Vagina (tissue), 2 donors: ENCODE measurements at regions not wholly inside any gene's neighbourhood (a gene's known extent, or its start where the extent isn't known, plus 50 kb on each side); places are given as distances from the start of the nearest gene placed in this dataset.

Experiments
- DNase-seq, 2 donors: peaks; one replicate each; pipeline ENCODE4 v3.0.0-alpha.2; 2017; ENCODE audit errors: extremely low spot score in 2 of 2
- H3K27ac ChIP-seq: fragments of 200-600 bp; sonication (generic); one replicate; pipeline ENCODE4 v1.5.1; 2019
- H3K27me3 ChIP-seq: fragments of 200-600 bp; sonication (generic); one replicate; pipeline ENCODE4 v1.5.1; 2019
- H3K36me3 ChIP-seq, 2 donors: fragments of 200-600 bp; sonication (generic); one replicate each; pipeline ENCODE4 v1.5.1; 2017 to 2019
- H3K4me1 ChIP-seq: fragments of 200-600 bp; sonication (generic); one replicate; pipeline ENCODE4 v1.5.1; 2019
- H3K4me3 ChIP-seq, 2 donors: fragments of 200-600 bp; sonication (generic); 1 replicate in 1 of 2; 2 replicates in 1 of 2; pipeline ENCODE4 v1.5.1; 2016 to 2019
- H3K9me3 ChIP-seq: fragments of 200-600 bp; sonication (generic); one replicate; pipeline ENCODE4 v1.5.1; 2019
- POLR2A ChIP-seq, 2 donors: fragments of 450-650 bp; IDR thresholded peaks; one replicate each; pipeline ENCODE4 v1.6.1; 2017; ENCODE audit warnings: antibody characterized with exemption in 2 of 2, mild to moderate bottlenecking in 2 of 2, moderate library complexity in 2 of 2
- POLR2AphosphoS5 ChIP-seq, 2 donors: sonication (generic); formaldehyde crosslinking; IDR thresholded peaks; one replicate each; pipeline ENCODE4 v1.9.0; 2017; ENCODE audit warnings: antibody characterized with exemption in 2 of 2, mild to moderate bottlenecking in 2 of 2, low read depth in 1 of 2; ENCODE audit not compliant: insufficient read depth in 1 of 2
- intact Hi-C: fragments of 100-400 bp; cut with DNase I; formaldehyde crosslinking; loops from one replicate; pipeline ENCODE4 v1.15.1; 2023
- TF ChIP-seq, protein P1 (sequence below), 3 experiments: fragments of 450-650 bp in 2 of 3; fragments of 200-600 bp in 1 of 3; sonication (generic) in 1 of 3; IDR thresholded peaks; one replicate each; pipeline ENCODE4 v1.5.1; 2017 to 2019; ENCODE audit warnings: antibody characterized with exemption in 3 of 3, mild to moderate bottlenecking in 2 of 3, moderate library complexity in 2 of 3

DNA sequence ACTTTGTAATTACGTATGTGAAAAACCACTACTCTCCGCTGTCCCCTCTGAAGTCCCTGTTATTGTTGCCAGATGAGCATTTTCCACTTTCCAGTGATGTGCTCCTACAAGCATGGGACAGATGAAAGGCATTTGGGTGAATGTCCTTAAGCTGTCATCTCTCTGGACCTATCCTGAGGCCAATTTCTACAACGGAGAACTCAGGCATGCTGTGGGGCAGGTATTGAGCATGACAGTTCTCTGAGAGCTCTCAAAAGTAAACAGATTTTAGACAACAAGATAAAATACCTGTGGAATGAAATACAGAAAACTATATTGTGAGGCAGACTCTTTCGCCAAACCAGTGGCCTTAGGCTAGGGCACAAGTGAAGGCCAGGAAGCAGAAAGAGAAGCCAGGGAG is 656.5 kb upstream of the NR2F2 start:
- Histone ChIP-seq H3K27me3 (no peaks in the 10 kb centered on the region), H3K4me3 (no peak overlapping the region), H3K36me3 (no peaks in the 10 kb centered on the region), H3K4me1 (peaks cover 5% of the 10 kb centered on the region), H3K27ac (no peak overlapping the region), H3K9me3 (no peaks in the 10 kb centered on the region)
- DNase-seq: no peak
- intact Hi-C loops: no loop called here
- TF ChIP-seq POLR2AphosphoS5 (IDR thresholded peaks at IDR 0.05; ENCODE audit: insufficient read depth in 1 of 2, low read depth in 1 of 2): no peak
- TF ChIP-seq, protein P1, sequence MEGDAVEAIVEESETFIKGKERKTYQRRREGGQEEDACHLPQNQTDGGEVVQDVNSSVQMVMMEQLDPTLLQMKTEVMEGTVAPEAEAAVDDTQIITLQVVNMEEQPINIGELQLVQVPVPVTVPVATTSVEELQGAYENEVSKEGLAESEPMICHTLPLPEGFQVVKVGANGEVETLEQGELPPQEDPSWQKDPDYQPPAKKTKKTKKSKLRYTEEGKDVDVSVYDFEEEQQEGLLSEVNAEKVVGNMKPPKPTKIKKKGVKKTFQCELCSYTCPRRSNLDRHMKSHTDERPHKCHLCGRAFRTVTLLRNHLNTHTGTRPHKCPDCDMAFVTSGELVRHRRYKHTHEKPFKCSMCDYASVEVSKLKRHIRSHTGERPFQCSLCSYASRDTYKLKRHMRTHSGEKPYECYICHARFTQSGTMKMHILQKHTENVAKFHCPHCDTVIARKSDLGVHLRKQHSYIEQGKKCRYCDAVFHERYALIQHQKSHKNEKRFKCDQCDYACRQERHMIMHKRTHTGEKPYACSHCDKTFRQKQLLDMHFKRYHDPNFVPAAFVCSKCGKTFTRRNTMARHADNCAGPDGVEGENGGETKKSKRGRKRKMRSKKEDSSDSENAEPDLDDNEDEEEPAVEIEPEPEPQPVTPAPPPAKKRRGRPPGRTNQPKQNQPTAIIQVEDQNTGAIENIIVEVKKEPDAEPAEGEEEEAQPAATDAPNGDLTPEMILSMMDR (IDR thresholded peaks at IDR 0.05): no peak
- TF ChIP-seq POLR2A (IDR thresholded peaks at IDR 0.05): no peak

DNA sequence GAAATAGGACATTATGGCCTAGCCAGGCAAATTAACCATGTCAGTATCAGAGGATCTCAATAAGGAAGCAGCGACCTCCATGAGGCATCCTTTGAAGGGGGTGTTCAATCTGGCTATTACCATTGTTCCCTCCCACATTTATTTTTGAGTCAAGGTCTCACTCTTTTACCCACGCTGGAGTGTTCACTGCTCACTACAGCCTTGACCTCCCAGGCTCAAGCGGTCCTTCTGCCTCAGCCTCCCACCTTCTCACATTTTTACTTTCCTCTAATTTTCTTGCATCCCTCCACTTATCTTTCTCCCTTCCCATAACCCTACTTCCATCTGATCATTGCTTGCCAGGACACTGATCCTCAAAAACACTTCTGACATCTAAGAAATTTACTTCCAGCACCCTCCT is 654.0 kb upstream of the NR2F2 start:
- H3K4me3 ChIP-seq: no peak overlapping the region
- DNase-seq: no peak
- no peak overlapping the region for H3K27ac ChIP-seq
- H3K4me1 ChIP-seq: no peaks in the 10 kb centered on the region
- TF ChIP-seq POLR2A (IDR thresholded peaks at IDR 0.05) (no peak), POLR2AphosphoS5 (IDR thresholded peaks at IDR 0.05; ENCODE audit: insufficient read depth in 1 of 2, low read depth in 1 of 2) (no peak)
- TF ChIP-seq, protein P1 (IDR thresholded peaks at IDR 0.05): no peak
- intact Hi-C loops: no loop called here
- no peaks in the 10 kb centered on the region for H3K9me3 ChIP-seq
- H3K36me3 ChIP-seq: no peaks in the 10 kb centered on the region
- no peaks in the 10 kb centered on the region for H3K27me3 ChIP-seq

DNA sequence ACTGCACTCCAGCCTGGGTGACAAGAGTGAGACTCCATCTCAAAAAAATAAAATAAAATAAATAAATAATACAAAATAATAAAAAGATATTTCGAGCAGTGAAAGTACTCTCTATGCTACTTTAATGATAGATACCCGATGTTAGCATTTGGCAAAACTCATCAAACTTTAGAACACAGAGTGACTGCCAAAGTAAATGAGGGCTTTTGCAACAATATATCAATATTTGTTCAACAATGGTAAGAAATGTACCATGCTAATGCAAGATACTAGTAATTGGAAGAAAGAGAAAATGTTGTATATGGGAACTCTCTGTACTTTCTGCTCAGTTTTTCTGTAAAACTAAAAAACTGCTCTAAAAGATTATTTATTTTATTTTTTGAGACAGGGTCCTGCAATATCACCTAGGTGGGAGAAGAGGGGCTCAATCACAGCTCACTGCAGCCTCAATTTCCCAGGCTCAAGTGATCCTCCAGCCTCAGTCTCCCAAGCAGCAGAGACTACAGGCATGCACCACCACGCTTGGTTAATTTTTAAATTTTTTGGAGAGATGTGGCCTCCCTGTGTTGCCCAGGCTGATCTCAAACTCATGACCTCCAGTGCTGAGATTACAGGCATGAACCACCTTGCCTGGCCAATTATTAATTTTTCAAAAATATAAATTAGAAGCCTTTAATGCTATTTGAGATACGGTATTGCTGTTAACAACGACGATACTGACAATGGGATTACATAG is 650.5 kb upstream of the NR2F2 start:
- Histone ChIP-seq H3K4me3 (no peak overlapping the region), H3K27me3 (no peaks in the 10 kb centered on the region), H3K36me3 (no peaks in the 10 kb centered on the region), H3K27ac (no peak overlapping the region), H3K9me3 (no peaks in the 10 kb centered on the region), H3K4me1 (no peaks in the 10 kb centered on the region)
- intact Hi-C loops: no loop called here
- TF ChIP-seq, protein P1 (IDR thresholded peaks at IDR 0.05): no peak
- TF ChIP-seq POLR2AphosphoS5 (IDR thresholded peaks at IDR 0.05; ENCODE audit: insufficient read depth in 1 of 2, low read depth in 1 of 2) (no peak), POLR2A (IDR thresholded peaks at IDR 0.05) (no peak)
- DNase-seq: no peak

GRCh38 chr15:95680728-95681127 is 649.8 kb upstream of the NR2F2 start:
- Histone ChIP-seq H3K9me3 (no peaks in the 10 kb centered on the region), H3K27ac (no peak overlapping the region), H3K36me3 (no peaks in the 10 kb centered on the region), H3K4me1 (no peaks in the 10 kb centered on the region), H3K4me3 (no peak overlapping the region), H3K27me3 (no peaks in the 10 kb centered on the region)
- TF ChIP-seq, protein P1 (IDR thresholded peaks at IDR 0.05): no peak
- no peak for TF ChIP-seq POLR2AphosphoS5 (IDR thresholded peaks at IDR 0.05; ENCODE audit: insufficient read depth in 1 of 2, low read depth in 1 of 2)
- TF ChIP-seq POLR2A (IDR thresholded peaks at IDR 0.05): no peak
- no peak for DNase-seq
- intact Hi-C loops: no loop called here

DNA sequence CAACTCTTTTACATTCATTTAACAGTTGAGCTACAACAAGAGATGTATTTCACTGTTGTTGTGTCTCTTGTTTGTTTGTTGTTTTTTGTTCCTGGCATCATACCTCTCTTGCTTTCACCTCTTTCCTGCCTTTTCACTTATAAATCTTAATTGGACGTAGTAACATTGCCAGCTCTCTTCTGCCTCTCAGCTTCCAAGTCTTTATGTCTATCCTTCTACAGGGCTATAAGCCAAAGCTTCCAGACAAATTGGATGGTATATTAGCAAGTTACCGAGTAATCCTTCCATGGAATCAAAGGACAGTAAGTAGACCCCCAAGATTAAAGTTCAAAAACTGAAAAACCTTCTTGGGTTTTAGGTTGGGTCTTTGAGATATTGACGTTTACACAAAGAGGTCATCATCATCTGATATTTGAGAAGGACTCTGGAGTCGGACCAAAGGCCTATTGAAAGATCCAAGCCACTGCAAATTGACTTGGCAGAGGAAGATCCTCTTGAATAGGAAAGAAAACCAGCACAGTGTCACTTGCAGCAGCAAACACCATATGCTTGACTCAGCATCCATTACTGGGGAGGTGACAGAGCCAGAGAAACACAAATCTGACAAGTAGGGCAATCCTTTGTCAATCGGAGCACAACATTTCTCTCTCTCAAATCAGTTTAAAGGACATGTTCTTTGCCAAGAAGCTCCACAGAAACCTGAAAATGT is 648.5 kb upstream of the NR2F2 start:
- no peaks in the 10 kb centered on the region for H3K9me3 ChIP-seq
- TF ChIP-seq POLR2A (IDR thresholded peaks at IDR 0.05): no peak
- no peak for TF ChIP-seq POLR2AphosphoS5 (IDR thresholded peaks at IDR 0.05; ENCODE audit: insufficient read depth in 1 of 2, low read depth in 1 of 2)
- TF ChIP-seq, protein P1 (IDR thresholded peaks at IDR 0.05): no peak
- H3K4me1 ChIP-seq: no peaks in the 10 kb centered on the region
- DNase-seq: no peak
- intact Hi-C loops: no loop called here
- no peaks in the 10 kb centered on the region for H3K27me3 ChIP-seq
- H3K36me3 ChIP-seq: no peaks in the 10 kb centered on the region
- no peak overlapping the region for H3K4me3 ChIP-seq
- H3K27ac ChIP-seq: no peak overlapping the region
